Vagina (tissue), 2 donors: ENCODE measurements at regions not wholly inside any gene's neighbourhood (a gene's known extent, or its start where the extent isn't known, plus 50 kb on each side); places are given as distances from the start of the nearest gene placed in this dataset.

Source experiments
- CTCF ChIP-seq, 3 experiments: fragments of 450-650 bp in 2 of 3; fragments of 200-600 bp in 1 of 3; sonication (generic) in 1 of 3; IDR thresholded peaks; one replicate each; pipeline ENCODE4 v1.5.1; 2017 to 2019; ENCODE audit warnings: antibody characterized with exemption in 3 of 3, mild to moderate bottlenecking in 2 of 3, moderate library complexity in 2 of 3
- POLR2A ChIP-seq, 2 donors: fragments of 450-650 bp; IDR thresholded peaks; one replicate each; pipeline ENCODE4 v1.6.1; 2017; ENCODE audit warnings: antibody characterized with exemption in 2 of 2, mild to moderate bottlenecking in 2 of 2, moderate library complexity in 2 of 2

- peak; percentile 63 to 93 (median 72) for TF ChIP-seq CTCF (IDR thresholded peaks at IDR 0.05)
- no peak for TF ChIP-seq POLR2A (IDR thresholded peaks at IDR 0.05)
These were observed 71.2 kb upstream of the FOXK1 start for GRCh38 chr7:4610768-4611467.
